NCI-H526 treated with DMSO at 0.1 percent for 48 hours (cell line): ENCODE measurements at regions not wholly inside any gene's neighbourhood (a gene's known extent, or its start where the extent isn't known, plus 50 kb on each side); places are given as distances from the start of the nearest gene placed in this dataset.
"Not testable (repeated sequence)": the region's sequence is repeated elsewhere in the genome, so short reads cannot be mapped to it uniquely, and the experiment has no call there.

Experiments
- DNase-seq: peaks from one replicate; lab custom pipeline; 2025; lab: John Stamatoyannopoulos, UW

GRCh38 chr6:165167861-165168260 lies 141.5 kb downstream of the C6orf118 start:
- DNase-seq = no peak

GRCh38 chr6:165167311-165167710 lies 142.1 kb downstream of the C6orf118 start:
- DNase-seq = no peak

GRCh38 chr6:165163519-165163918 lies 145.9 kb downstream of the C6orf118 start:
- no peak for DNase-seq

- DNase-seq = no peak
Measured at GRCh38 chr6:165159460-165159859, 149.9 kb downstream of the C6orf118 start.

GRCh38 chr6:165146456-165146855 lies 162.9 kb downstream of the C6orf118 start:
- no peak for DNase-seq

- no peak for DNase-seq
Measured at GRCh38 chr6:165135889-165136288, 173.5 kb downstream of the C6orf118 start.

- DNase-seq = no peak
Measured at GRCh38 chr6:165129086-165129485, 180.3 kb downstream of the C6orf118 start.

GRCh38 chr6:165127743-165128142 lies 181.7 kb downstream of the C6orf118 start:
- not testable (repeated sequence) for DNase-seq

- DNase-seq = not testable (repeated sequence)
Measured at GRCh38 chr6:165124681-165125080, 184.7 kb downstream of the C6orf118 start.

GRCh38 chr6:165119231-165120020 lies 190.0 kb downstream of the C6orf118 start:
- no peak for DNase-seq

GRCh38 chr6:165118736-165119135 lies 190.7 kb downstream of the C6orf118 start:
- DNase-seq = no peak

GRCh38 chr6:165117806-165118205 lies 191.6 kb downstream of the C6orf118 start:
- no peak for DNase-seq

- DNase-seq = no peak
Measured at GRCh38 chr6:165117121-165117520, 192.3 kb downstream of the C6orf118 start.

GRCh38 chr6:165110860-165111259 lies 198.5 kb downstream of the C6orf118 start:
- DNase-seq = no peak

GRCh38 chr6:165109011-165109410 lies 200.4 kb downstream of the C6orf118 start:
- DNase-seq = no peak

- DNase-seq = no peak
Measured at GRCh38 chr6:165106261-165106660, 203.1 kb downstream of the C6orf118 start.

- no peak for DNase-seq
Measured at GRCh38 chr6:165098165-165098564, 211.2 kb downstream of the C6orf118 start.

- DNase-seq = no peak
Measured at GRCh38 chr6:165096868-165097267, 212.5 kb downstream of the C6orf118 start.

- DNase-seq = no peak
Measured at GRCh38 chr6:165096209-165096608, 213.2 kb downstream of the C6orf118 start.

- DNase-seq = no peak
Measured at GRCh38 chr6:165092881-165093595, 216.4 kb downstream of the C6orf118 start.

- DNase-seq = no peak
Measured at GRCh38 chr6:165091121-165091785, 218.2 kb downstream of the C6orf118 start.

GRCh38 chr6:165090242-165090641 lies 219.2 kb downstream of the C6orf118 start:
- no peak for DNase-seq

- DNase-seq = no peak
Measured at GRCh38 chr6:165086814-165087213, 222.6 kb downstream of the C6orf118 start.
